ENCODE measurements at regions not wholly inside any gene's neighbourhood (a gene's known extent, or its start where the extent isn't known, plus 50 kb on each side); places are given as distances from the start of the nearest gene placed in this dataset.

GRCh38 chr3:177300039-177300833, 103.0 kb upstream of the TBL1XR1 start:
- no peaks in the 10 kb centered on the region for H3K9me3 Mint-ChIP-seq (ENCODE audit: unreplicated experiment)
- no peaks in the 10 kb centered on the region for H3K36me3 Mint-ChIP-seq (ENCODE audit: unreplicated experiment)
- no peak for DNase-seq (ENCODE audit: extremely low spot score, unreplicated experiment)
- H3K4me1 Mint-ChIP-seq (ENCODE audit: unreplicated experiment), result peaks cover 17% of the 10 kb centered on the region
- H3K27ac Mint-ChIP-seq (ENCODE audit: unreplicated experiment), result no peak overlapping the region
- no peak for TF ChIP-seq CTCF (IDR thresholded peaks at IDR 0.05)
- H3K4me3 Mint-ChIP-seq (ENCODE audit: unreplicated experiment), result no peak overlapping the region
- no peaks in the 10 kb centered on the region for H3K27me3 Mint-ChIP-seq (ENCODE audit: unreplicated experiment)

GRCh38 chr3:177300842-177301241, 103.6 kb upstream of the TBL1XR1 start:
- DNase-seq (ENCODE audit: extremely low spot score, unreplicated experiment), result no peak
- no peak for TF ChIP-seq CTCF (IDR thresholded peaks at IDR 0.05)
- no peaks in the 10 kb centered on the region for H3K36me3 Mint-ChIP-seq (ENCODE audit: unreplicated experiment)
- H3K4me1 Mint-ChIP-seq (ENCODE audit: unreplicated experiment), result peaks cover 22% of the 10 kb centered on the region
- H3K27ac Mint-ChIP-seq (ENCODE audit: unreplicated experiment), result no peak overlapping the region
- H3K9me3 Mint-ChIP-seq (ENCODE audit: unreplicated experiment), result no peaks in the 10 kb centered on the region
- H3K27me3 Mint-ChIP-seq (ENCODE audit: unreplicated experiment), result no peaks in the 10 kb centered on the region
- H3K4me3 Mint-ChIP-seq (ENCODE audit: unreplicated experiment), result no peak overlapping the region

- no peak for TF ChIP-seq CTCF (IDR thresholded peaks at IDR 0.05)
- Mint-ChIP-seq H3K9me3 (ENCODE audit: unreplicated experiment) (peaks cover 7% of the 10 kb centered on the region), H3K4me3 (ENCODE audit: unreplicated experiment) (no peak overlapping the region), H3K27ac (ENCODE audit: unreplicated experiment) (peak overlapping the region; percentile 31), H3K4me1 (ENCODE audit: unreplicated experiment) (peaks cover 35% of the 10 kb centered on the region), H3K36me3 (ENCODE audit: unreplicated experiment) (peaks cover 3% of the 10 kb centered on the region), H3K27me3 (ENCODE audit: unreplicated experiment) (no peaks in the 10 kb centered on the region)
- DNase-seq (ENCODE audit: extremely low spot score, unreplicated experiment), result no peak
Measured at GRCh38 chr3:177306252-177306651, 109.0 kb upstream of the TBL1XR1 start.

- Mint-ChIP-seq H3K4me3 (ENCODE audit: unreplicated experiment) (no peak overlapping the region), H3K4me1 (ENCODE audit: unreplicated experiment) (peaks cover 35% of the 10 kb centered on the region), H3K36me3 (ENCODE audit: unreplicated experiment) (peaks cover 3% of the 10 kb centered on the region), H3K27me3 (ENCODE audit: unreplicated experiment) (no peaks in the 10 kb centered on the region), H3K27ac (ENCODE audit: unreplicated experiment) (no peak overlapping the region), H3K9me3 (ENCODE audit: unreplicated experiment) (peaks cover 7% of the 10 kb centered on the region)
- DNase-seq (ENCODE audit: extremely low spot score, unreplicated experiment), result no peak
- no peak for TF ChIP-seq CTCF (IDR thresholded peaks at IDR 0.05)
Measured at GRCh38 chr3:177307391-177307790, 110.1 kb upstream of the TBL1XR1 start.

GRCh38 chr3:177307826-177308225, 110.5 kb upstream of the TBL1XR1 start:
- no peak for TF ChIP-seq CTCF (IDR thresholded peaks at IDR 0.05)
- Mint-ChIP-seq H3K27me3 (ENCODE audit: unreplicated experiment) (no peaks in the 10 kb centered on the region), H3K4me3 (ENCODE audit: unreplicated experiment) (no peak overlapping the region), H3K36me3 (ENCODE audit: unreplicated experiment) (peaks cover 3% of the 10 kb centered on the region), H3K27ac (ENCODE audit: unreplicated experiment) (no peak overlapping the region), H3K4me1 (ENCODE audit: unreplicated experiment) (peaks cover 33% of the 10 kb centered on the region), H3K9me3 (ENCODE audit: unreplicated experiment) (peaks cover 7% of the 10 kb centered on the region)
- DNase-seq (ENCODE audit: extremely low spot score, unreplicated experiment), result no peak
